HEK293T (cell line): ENCODE measurements at regions not wholly inside any gene's neighbourhood (a gene's known extent, or its start where the extent isn't known, plus 50 kb on each side); places are given as distances from the start of the nearest gene placed in this dataset.

Source experiments
- CTCF ChIA-PET: fragments of 350-600 bp; formaldehyde crosslinking; extraction: SDS; loops from one replicate; lab custom pipeline; 2021; ENCODE audit warnings: antibody characterized with exemption, inconsistent platforms; lab: Yijun Ruan, JAX
- POLR2A ChIA-PET: fragments of 350-600 bp; formaldehyde crosslinking; extraction: SDS; loops from one replicate; lab custom pipeline; 2020; ENCODE audit warnings: antibody characterized with exemption, inconsistent platforms; lab: Yijun Ruan, JAX
- DNase-seq: peaks from one replicate; pipeline ENCODE4 v3.0.0; 2012; ENCODE audit warnings: mixed read lengths; ENCODE audit errors: extremely low spot score
- ARNT ChIP-seq: fragments of 450-650 bp; IDR thresholded peaks from 2 replicates; pipeline ENCODE4 v1.6.1; 2017; ENCODE audit warnings: mild to moderate bottlenecking
- BHLHE40 ChIP-seq: fragments of 450-650 bp; IDR thresholded peaks from 2 replicates; pipeline ENCODE4 v1.6.1; 2016; ENCODE audit warnings: mild to moderate bottlenecking, moderate library complexity, borderline replicate concordance
- CTBP1 ChIP-seq: fragments of 450-650 bp; IDR thresholded peaks from 2 replicates; pipeline ENCODE4 v1.6.1; 2016; ENCODE audit warnings: borderline replicate concordance
- ELF4 ChIP-seq: fragments of 450-650 bp; IDR thresholded peaks from 2 replicates; pipeline ENCODE4 v1.6.1; 2017; ENCODE audit warnings: antibody characterized with exemption
- FOXA1 ChIP-seq: fragments of 450-650 bp; IDR thresholded peaks from 2 replicates; pipeline ENCODE4 v1.6.1; 2016; ENCODE audit warnings: mild to moderate bottlenecking
- FOXK2 ChIP-seq: fragments of 450-650 bp; IDR thresholded peaks from 2 replicates; pipeline ENCODE4 v1.6.1; 2016; ENCODE audit warnings: mild to moderate bottlenecking
- FOXM1 ChIP-seq: fragments of 450-650 bp; IDR thresholded peaks from 2 replicates; pipeline ENCODE4 v1.6.1; 2017; ENCODE audit warnings: mild to moderate bottlenecking, borderline replicate concordance
- HDGF ChIP-seq: fragments of 450-650 bp; IDR thresholded peaks from 2 replicates; pipeline ENCODE4 v1.6.1; 2017; ENCODE audit warnings: antibody characterized with exemption, borderline replicate concordance
- L3MBTL2 ChIP-seq: fragments of 450-650 bp; conservative IDR thresholded peaks from 2 replicates; pipeline ENCODE4 v1.6.1; 2016; ENCODE audit warnings: mild to moderate bottlenecking
- LEF1 ChIP-seq: fragments of 450-650 bp; IDR thresholded peaks from 2 replicates; pipeline ENCODE4 v1.6.1; 2017; ENCODE audit warnings: mild to moderate bottlenecking, borderline replicate concordance
- NFRKB ChIP-seq: fragments of 450-650 bp; IDR thresholded peaks from 2 replicates; pipeline ENCODE4 v1.6.1; 2016; ENCODE audit warnings: mild to moderate bottlenecking, moderate library complexity
- SP1 ChIP-seq: fragments of 450-650 bp; IDR thresholded peaks from 2 replicates; pipeline ENCODE4 v1.6.1; 2017
- SUZ12 ChIP-seq: fragments of 450-650 bp; IDR thresholded peaks from 2 replicates; pipeline ENCODE4 v1.6.1; 2016; ENCODE audit warnings: mild to moderate bottlenecking
- TARDBP ChIP-seq: fragments of 450-650 bp; IDR thresholded peaks from 2 replicates; pipeline ENCODE4 v1.6.1; 2016
- ZNF384 ChIP-seq: fragments of 450-650 bp; IDR thresholded peaks from 2 replicates; pipeline ENCODE4 v1.6.1; 2016
- TF ChIP-seq, protein P1 (sequence below): fragments of 450-650 bp; IDR thresholded peaks from 2 replicates; pipeline ENCODE4 v1.6.1; 2016

- ChIA-PET POLR2A (no interaction called here), CTCF (no interaction called here)
- TF ChIP-seq SUZ12 (no peak), TARDBP (no peak), L3MBTL2 (no peak), ARNT (no peak), BHLHE40 (no peak), NFRKB (no peak), HDGF (no peak), CTBP1 (no peak), ZNF384 (no peak), FOXM1 (no peak), FOXA1 (no peak), SP1 (no peak), LEF1 (no peak), FOXK2 (no peak), ELF4 (no peak)
- TF ChIP-seq, protein P1, sequence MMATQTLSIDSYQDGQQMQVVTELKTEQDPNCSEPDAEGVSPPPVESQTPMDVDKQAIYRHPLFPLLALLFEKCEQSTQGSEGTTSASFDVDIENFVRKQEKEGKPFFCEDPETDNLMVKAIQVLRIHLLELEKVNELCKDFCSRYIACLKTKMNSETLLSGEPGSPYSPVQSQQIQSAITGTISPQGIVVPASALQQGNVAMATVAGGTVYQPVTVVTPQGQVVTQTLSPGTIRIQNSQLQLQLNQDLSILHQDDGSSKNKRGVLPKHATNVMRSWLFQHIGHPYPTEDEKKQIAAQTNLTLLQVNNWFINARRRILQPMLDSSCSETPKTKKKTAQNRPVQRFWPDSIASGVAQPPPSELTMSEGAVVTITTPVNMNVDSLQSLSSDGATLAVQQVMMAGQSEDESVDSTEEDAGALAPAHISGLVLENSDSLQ, result no peak
- DNase-seq, result no peak
These were observed 468.0 kb downstream of the HTR7 start for GRCh38 chr10:90389876-90390275.

DNA sequence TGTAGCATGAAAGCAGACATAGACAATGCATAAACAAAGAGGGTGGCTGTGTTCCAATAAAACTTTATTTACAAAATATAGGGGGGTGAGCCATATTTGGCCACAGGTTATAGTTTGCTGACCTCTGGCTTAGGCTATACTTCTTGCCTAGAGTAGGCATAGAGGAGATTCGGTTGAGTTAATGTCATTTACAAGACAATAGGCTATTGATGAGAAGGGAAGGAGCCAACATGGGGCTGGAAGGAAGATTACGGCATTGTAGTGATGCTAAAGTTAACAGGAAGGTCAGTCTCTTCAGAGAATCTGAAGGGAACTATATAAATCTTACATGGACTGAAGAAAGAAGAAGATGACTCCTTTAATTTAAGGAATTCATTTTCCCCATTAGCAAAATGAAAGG lies 463.5 kb downstream of the HTR7 start:
- TF ChIP-seq SUZ12, result no peak
- TF ChIP-seq FOXK2, result no peak
- no peak for DNase-seq
- ChIA-PET CTCF (no interaction called here), POLR2A (no interaction called here)

DNA sequence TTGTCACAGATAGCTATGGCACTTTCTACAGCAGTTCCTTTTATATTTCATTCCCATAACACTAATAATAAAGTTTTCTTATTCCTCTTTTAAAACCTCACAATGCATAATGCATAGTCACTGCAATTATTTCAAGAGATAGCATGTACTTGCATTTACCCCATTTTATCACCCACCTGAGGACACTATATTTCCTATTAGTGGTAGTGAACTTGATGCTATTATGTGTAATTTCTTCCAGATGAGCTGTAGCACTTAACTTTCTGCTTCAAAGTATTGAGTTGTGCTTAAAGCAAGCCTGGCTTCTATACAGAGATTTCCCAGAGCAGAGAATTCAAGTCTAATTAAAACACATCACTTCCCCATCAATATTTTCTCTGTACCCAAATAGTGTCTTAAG lies 461.1 kb downstream of the HTR7 start:
- CTCF ChIA-PET, result no interaction called here
- POLR2A ChIA-PET, result no interaction called here
- DNase-seq, result no peak
- TF ChIP-seq TARDBP (no peak), FOXA1 (no peak)

DNA sequence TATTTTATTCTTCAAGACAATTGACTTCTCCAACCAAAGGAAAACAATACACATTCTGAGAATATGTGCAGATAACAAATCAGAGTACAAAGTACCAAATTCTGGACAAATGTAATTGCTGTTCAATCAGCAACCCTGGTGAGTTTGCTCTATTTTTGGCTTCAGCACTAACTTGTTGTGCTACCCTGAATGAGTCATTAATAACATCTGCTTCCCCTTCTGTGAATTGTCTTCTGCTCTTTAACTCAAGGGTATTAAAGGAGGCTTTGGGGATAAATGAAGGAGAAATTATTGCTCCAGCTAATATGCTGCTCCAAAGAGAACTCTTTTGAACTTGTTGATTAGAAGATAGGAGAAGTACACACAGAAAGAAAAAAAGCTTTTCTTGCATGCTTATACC lies 459.3 kb downstream of the HTR7 start:
- ChIA-PET POLR2A (no interaction called here), CTCF (no interaction called here)
- TF ChIP-seq FOXA1 (no peak), CTBP1 (no peak), HDGF (no peak)
- no peak for DNase-seq

DNA sequence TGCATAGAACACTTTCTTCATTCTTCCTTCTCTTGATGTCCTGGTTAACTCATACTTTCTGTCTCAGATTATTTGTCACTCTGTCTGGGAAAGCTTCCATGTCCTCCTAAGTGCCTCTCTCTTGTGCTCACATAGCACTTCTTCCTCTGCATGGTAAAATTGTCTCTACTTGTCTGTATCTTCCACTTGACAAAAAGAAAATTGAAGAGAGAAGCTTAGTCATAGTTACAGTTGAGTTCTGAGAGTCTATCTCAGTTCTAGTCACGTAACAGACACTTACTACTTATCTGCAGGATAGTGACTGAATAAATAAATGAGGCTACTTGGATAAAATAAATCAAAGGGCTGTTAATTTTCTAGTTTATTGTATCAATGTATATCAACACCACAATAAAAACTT lies 458.1 kb downstream of the HTR7 start:
- CTCF ChIA-PET, result no interaction called here
- POLR2A ChIA-PET, result no interaction called here
- no peak for TF ChIP-seq CTBP1
- TF ChIP-seq TARDBP, result no peak
- no peak for TF ChIP-seq L3MBTL2
- TF ChIP-seq, protein P1, result no peak
- no peak for TF ChIP-seq FOXM1
- TF ChIP-seq HDGF, result no peak
- no peak for TF ChIP-seq ZNF384
- no peak for TF ChIP-seq FOXK2
- TF ChIP-seq NFRKB, result no peak
- no peak for TF ChIP-seq ARNT
- no peak for TF ChIP-seq FOXA1
- TF ChIP-seq SP1, result no peak
- DNase-seq, result no peak

GRCh38 chr10:90403211-90404000 lies 454.4 kb downstream of the HTR7 start:
- CTCF ChIA-PET, result interaction anchor here (0.5 kb wide), 1 partner anchor 10 kb away, joined by 3 read pairs; no protein-coding TSS in a partner anchor
- TF ChIP-seq HDGF (no peak), BHLHE40 (no peak), ARNT (no peak)
- DNase-seq, result no peak
- POLR2A ChIA-PET, result no interaction called here

DNA sequence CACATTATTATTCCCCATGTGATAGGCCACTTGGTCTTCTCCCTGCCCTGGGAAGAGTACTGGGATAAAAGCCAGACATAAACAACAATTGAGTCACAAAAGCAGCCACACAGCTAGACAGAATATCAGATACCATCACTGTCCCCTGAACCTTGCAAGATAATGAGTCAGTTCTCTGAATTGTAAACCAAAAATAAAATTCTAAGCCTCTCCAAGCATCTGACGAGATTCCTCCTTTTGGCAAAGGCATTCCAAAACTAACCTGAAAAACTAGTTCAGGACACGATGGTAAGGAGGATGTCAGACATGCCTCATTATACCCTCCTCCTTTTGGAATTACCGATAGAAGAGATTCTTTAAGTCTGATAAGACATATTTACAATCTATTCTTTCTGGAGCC lies 450.7 kb downstream of the HTR7 start:
- ChIA-PET CTCF (no interaction called here), POLR2A (no interaction called here)
- DNase-seq, result no peak
- TF ChIP-seq FOXM1 (no peak), LEF1 (no peak), L3MBTL2 (no peak), SUZ12 (no peak), HDGF (no peak), ARNT (no peak), SP1 (no peak), FOXK2 (no peak), BHLHE40 (no peak)
- TF ChIP-seq, protein P1, result no peak
